Rectal smooth muscle tissue (tissue), 1 donor: ENCODE measurements at regions not wholly inside any gene's neighbourhood (a gene's known extent, or its start where the extent isn't known, plus 50 kb on each side); places are given as distances from the start of the nearest gene placed in this dataset.

Experiments used
- H3K27ac ChIP-seq: one replicate; pipeline ENCODE4 v1.7.0; 2013; ENCODE audit warnings: low read depth, low read length, inconsistent platforms
- H3K27me3 ChIP-seq: one replicate; pipeline ENCODE4 v1.7.0; 2013; ENCODE audit warnings: low read length; ENCODE audit not compliant: control insufficient read depth, insufficient read depth
- H3K36me3 ChIP-seq: one replicate; pipeline ENCODE4 v1.7.0; 2013; ENCODE audit warnings: low read length; ENCODE audit not compliant: control insufficient read depth, insufficient read depth
- H3K4me1 ChIP-seq: one replicate; pipeline ENCODE4 v1.7.0; 2013; ENCODE audit warnings: low read length; ENCODE audit not compliant: control insufficient read depth, insufficient read depth
- H3K4me3 ChIP-seq: one replicate; pipeline ENCODE4 v1.7.0; 2013; ENCODE audit warnings: low read length
- H3K9ac ChIP-seq: one replicate; pipeline ENCODE4 v1.7.0; 2013; ENCODE audit warnings: low read length

- Histone ChIP-seq H3K9ac (no peak overlapping the region), H3K4me1 (no peaks in the 10 kb centered on the region), H3K36me3 (no peaks in the 10 kb centered on the region), H3K27me3 (no peaks in the 10 kb centered on the region), H3K4me3 (no peak overlapping the region), H3K27ac (no peak overlapping the region)
These were observed 51.2 kb upstream of the HSPA9 start for GRCh38 chr5:138626333-138626944.

GRCh38 chr5:138625134-138625533 is 49.9 kb upstream of the HSPA9 start:
- Histone ChIP-seq H3K36me3 (no peaks in the 10 kb centered on the region), H3K4me3 (no peak overlapping the region), H3K27me3 (no peaks in the 10 kb centered on the region), H3K27ac (no peak overlapping the region), H3K9ac (no peak overlapping the region), H3K4me1 (no peaks in the 10 kb centered on the region)
